PC-3 (cell line): ENCODE measurements at regions not wholly inside any gene's neighbourhood (a gene's known extent, or its start where the extent isn't known, plus 50 kb on each side); places are given as distances from the start of the nearest gene placed in this dataset.

Experiments
- CTCF ChIP-seq: fragments of 300-600 bp; sonication (generic); conservative IDR thresholded peaks from 2 replicates; pipeline ENCODE4 v1.5.1; 2017; ENCODE audit warnings: antibody characterized with exemption, low read depth, mild to moderate bottlenecking, low read length
- EZH2 ChIP-seq: fragments of 300-600 bp; sonication (generic); IDR thresholded peaks from one replicate; pipeline ENCODE4 v1.6.1; 2017; ENCODE audit warnings: antibody characterized with exemption, mild to moderate bottlenecking, low read length; ENCODE audit not compliant: unreplicated experiment

- TF ChIP-seq CTCF = no peak
- TF ChIP-seq EZH2 = no peak
Observed at GRCh38 chr16:86791287-86792035, 213.1 kb downstream of the FOXL1 start.
